Neural cell (in vitro differentiated cells): ENCODE measurements at regions not wholly inside any gene's neighbourhood (a gene's known extent, or its start where the extent isn't known, plus 50 kb on each side); places are given as distances from the start of the nearest gene placed in this dataset.

Experiments used
- H2AFZ ChIP-seq: fragments of 200-600, 300-800 bp; sonication (generic), shearing (Covaris generic); 2 replicates; pipeline ENCODE4 v1.6.0; 2014; ENCODE audit warnings: low read depth, mild to moderate bottlenecking, antibody characterized with exemption, low read length, moderate library complexity
- H3F3A ChIP-seq: fragments of 200-600 bp; shearing (Covaris generic); 2 replicates; pipeline ENCODE4 v1.6.1; 2016; ENCODE audit warnings: mild to moderate bottlenecking, moderate library complexity, mixed read lengths, antibody characterized with exemption, low read length; ENCODE audit not compliant: insufficient read depth, poor library complexity, severe bottlenecking
- H3K27ac ChIP-seq: fragments of 200-600, 300-800 bp; sonication (generic), shearing (Covaris generic); 2 replicates; pipeline ENCODE4 v1.5.1; 2014; ENCODE audit warnings: mild to moderate bottlenecking, low read length, moderate library complexity
- H3K27me3 ChIP-seq: fragments of 300-800, 200-600 bp; sonication (generic), shearing (Covaris generic); 2 replicates; pipeline ENCODE4 v1.6.0; 2014; ENCODE audit warnings: mild to moderate bottlenecking, low read depth, low read length, moderate library complexity; ENCODE audit not compliant: insufficient read depth
- H3K36me3 ChIP-seq: fragments of 300-800, 200-600 bp; sonication (generic), shearing (Covaris generic); 2 replicates; pipeline ENCODE4 v1.5.1; 2014; ENCODE audit warnings: mild to moderate bottlenecking, antibody characterized with exemption, low read length, moderate library complexity; ENCODE audit not compliant: insufficient read depth
- H3K4me2 ChIP-seq: fragments of 300-800, 200-600 bp; sonication (generic), shearing (Covaris generic); 2 replicates; pipeline ENCODE4 v1.6.0; 2014; ENCODE audit warnings: mild to moderate bottlenecking, low read length
- H3K4me3 ChIP-seq: fragments of 300-800, 200-600 bp; sonication (generic), shearing (Covaris generic); 2 replicates; pipeline ENCODE4 v1.5.1; 2014; ENCODE audit warnings: mild to moderate bottlenecking, low read length, moderate library complexity
- H3K79me2 ChIP-seq: fragments of 200-600 bp; shearing (Covaris generic); replicated peaks from 2 replicates; pipeline ENCODE4 v1.6.0; 2014; ENCODE audit warnings: mild to moderate bottlenecking, low read length, moderate library complexity; ENCODE audit not compliant: insufficient read depth
- H3K9ac ChIP-seq: fragments of 300-800, 200-600 bp; sonication (generic), shearing (Covaris generic); 2 replicates; pipeline ENCODE4 v1.6.1; 2016; ENCODE audit warnings: mild to moderate bottlenecking, low read length, mixed read lengths
- H3K9me2 ChIP-seq: fragments of 200-600 bp; shearing (Covaris generic); 2 replicates; pipeline ENCODE4 v1.6.1; 2016; ENCODE audit warnings: mild to moderate bottlenecking, low read length, mixed read lengths; ENCODE audit not compliant: insufficient read depth
- H3K9me3 ChIP-seq: fragments of 200-600, 300-800 bp; sonication (generic), shearing (Covaris generic); 2 replicates; pipeline ENCODE4 v1.6.1; 2016; ENCODE audit warnings: mild to moderate bottlenecking, mixed run types, low read length, moderate library complexity, mixed read lengths
- H4K20me1 ChIP-seq: fragments of 200-600 bp; shearing (Covaris generic); 2 replicates; pipeline ENCODE4 v1.6.1; 2016; ENCODE audit warnings: mild to moderate bottlenecking, mixed run types; ENCODE audit not compliant: insufficient read depth
- CTCF ChIP-seq: fragments of 450-650 bp; IDR thresholded peaks from 2 replicates; pipeline ENCODE4 v1.5.1; 2014; ENCODE audit warnings: antibody characterized with exemption, mild to moderate bottlenecking, moderate library complexity; ENCODE audit not compliant: poor library complexity, severe bottlenecking
- EP300 ChIP-seq: fragments of 450-650 bp; conservative IDR thresholded peaks from 2 replicates; pipeline ENCODE4 v1.6.1; 2014; ENCODE audit warnings: antibody characterized with exemption, mild to moderate bottlenecking, moderate library complexity; ENCODE audit not compliant: poor library complexity, severe bottlenecking
- EZH2 ChIP-seq: fragments of 200-600, 300-800 bp; shearing (Covaris generic), sonication (generic); IDR thresholded peaks from 2 replicates; pipeline ENCODE4 v1.6.1; 2014; ENCODE audit warnings: antibody characterized with exemption, low read length, borderline replicate concordance, mild to moderate bottlenecking; ENCODE audit not compliant: insufficient read depth, poor library complexity, severe bottlenecking
- MXI1 ChIP-seq: fragments of 450-650 bp; conservative IDR thresholded peaks from 2 replicates; pipeline ENCODE4 v1.6.1; 2014; ENCODE audit warnings: antibody characterized with exemption, mild to moderate bottlenecking; ENCODE audit not compliant: poor library complexity, severe bottlenecking
- POLR2AphosphoS5 ChIP-seq: IDR thresholded peaks from 2 replicates; pipeline ENCODE4 v1.6.1; 2012
- RAD21 ChIP-seq: fragments of 450-650 bp; conservative IDR thresholded peaks from 2 replicates; pipeline ENCODE4 v1.6.1; 2014; ENCODE audit warnings: antibody characterized with exemption, mild to moderate bottlenecking, moderate library complexity
- REST ChIP-seq: IDR thresholded peaks from 2 replicates; pipeline ENCODE4 v1.6.1; 2012; ENCODE audit warnings: borderline replicate concordance
- SMC3 ChIP-seq: fragments of 450-650 bp; conservative IDR thresholded peaks from 2 replicates; pipeline ENCODE4 v1.6.1; 2014; ENCODE audit warnings: antibody characterized with exemption, mild to moderate bottlenecking, moderate library complexity; ENCODE audit not compliant: poor library complexity
- TAF1 ChIP-seq: IDR thresholded peaks from 2 replicates; pipeline ENCODE4 v1.6.1; 2012; ENCODE audit warnings: low read depth

- Histone ChIP-seq H3K4me3 (no peak overlapping the region), H2AFZ (no peak overlapping the region), H3K9me3 (no peaks in the 10 kb centered on the region), H3K79me2 (no peaks in the 10 kb centered on the region), H3K27me3 (no peaks in the 10 kb centered on the region), H3K27ac (peak overlapping the region; percentile 7), H3K9ac (no peak overlapping the region), H3K9me2 (no peaks in the 10 kb centered on the region), H3K36me3 (no peaks in the 10 kb centered on the region), H4K20me1 (no peaks in the 10 kb centered on the region), H3F3A (no peaks in the 10 kb centered on the region), H3K4me2 (no peak overlapping the region)
- TF ChIP-seq EZH2, result no peak
- no peak for TF ChIP-seq EP300
- no peak for TF ChIP-seq SMC3
- no peak for TF ChIP-seq TAF1
- TF ChIP-seq REST, result no peak
- TF ChIP-seq CTCF, result no peak
- no peak for TF ChIP-seq POLR2AphosphoS5
- TF ChIP-seq MXI1, result no peak
- TF ChIP-seq RAD21, result no peak
Observed at GRCh38 chr1:101333186-101333585, 96.4 kb downstream of the S1PR1 start.

- no peaks in the 10 kb centered on the region for H3K79me2 ChIP-seq
- no peak overlapping the region for H3K4me2 ChIP-seq
- H4K20me1 ChIP-seq, result no peaks in the 10 kb centered on the region
- H2AFZ ChIP-seq, result no peak overlapping the region
- no peak overlapping the region for H3K27ac ChIP-seq
- H3F3A ChIP-seq, result no peaks in the 10 kb centered on the region
- H3K9ac ChIP-seq, result no peak overlapping the region
- TF ChIP-seq EZH2 (no peak), POLR2AphosphoS5 (no peak), CTCF (no peak), TAF1 (no peak), RAD21 (no peak), SMC3 (no peak), EP300 (no peak), MXI1 (no peak), REST (no peak)
- H3K4me3 ChIP-seq, result no peak overlapping the region
- H3K27me3 ChIP-seq, result no peaks in the 10 kb centered on the region
- no peaks in the 10 kb centered on the region for H3K9me2 ChIP-seq
- H3K36me3 ChIP-seq, result no peaks in the 10 kb centered on the region
- H3K9me3 ChIP-seq, result no peaks in the 10 kb centered on the region
Observed at GRCh38 chr1:101337968-101338367, 101.1 kb downstream of the S1PR1 start.
